LNCAP (cell line): ENCODE measurements at regions not wholly inside any gene's neighbourhood (a gene's known extent, or its start where the extent isn't known, plus 50 kb on each side); places are given as distances from the start of the nearest gene placed in this dataset.

Source experiments
- TF ChIP-seq, protein P1 (sequence below): fragments of 450-650 bp; IDR thresholded peaks from 2 replicates; pipeline ENCODE4 v1.5.1; 2017; ENCODE audit warnings: mild to moderate bottlenecking

DNA sequence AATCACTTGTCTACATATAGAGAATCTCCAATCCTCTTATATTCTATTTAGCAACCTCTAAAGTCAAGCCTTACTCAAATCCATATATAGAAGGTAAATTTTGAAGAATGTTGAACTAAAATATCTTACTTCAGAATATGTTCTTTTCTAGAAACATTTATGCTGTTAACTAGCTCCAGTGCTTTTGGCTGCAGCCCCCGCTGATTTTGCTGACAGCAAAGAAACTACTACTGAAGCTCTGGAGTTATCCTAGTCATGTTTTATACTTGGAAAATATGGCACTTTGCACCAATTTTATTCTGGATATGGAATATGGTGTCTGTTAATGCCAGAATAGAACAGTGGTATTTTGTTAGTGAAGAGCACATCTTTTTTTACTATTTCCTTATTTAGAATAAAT lies 212.4 kb upstream of the FSIP2 start:
- TF ChIP-seq, protein P1, sequence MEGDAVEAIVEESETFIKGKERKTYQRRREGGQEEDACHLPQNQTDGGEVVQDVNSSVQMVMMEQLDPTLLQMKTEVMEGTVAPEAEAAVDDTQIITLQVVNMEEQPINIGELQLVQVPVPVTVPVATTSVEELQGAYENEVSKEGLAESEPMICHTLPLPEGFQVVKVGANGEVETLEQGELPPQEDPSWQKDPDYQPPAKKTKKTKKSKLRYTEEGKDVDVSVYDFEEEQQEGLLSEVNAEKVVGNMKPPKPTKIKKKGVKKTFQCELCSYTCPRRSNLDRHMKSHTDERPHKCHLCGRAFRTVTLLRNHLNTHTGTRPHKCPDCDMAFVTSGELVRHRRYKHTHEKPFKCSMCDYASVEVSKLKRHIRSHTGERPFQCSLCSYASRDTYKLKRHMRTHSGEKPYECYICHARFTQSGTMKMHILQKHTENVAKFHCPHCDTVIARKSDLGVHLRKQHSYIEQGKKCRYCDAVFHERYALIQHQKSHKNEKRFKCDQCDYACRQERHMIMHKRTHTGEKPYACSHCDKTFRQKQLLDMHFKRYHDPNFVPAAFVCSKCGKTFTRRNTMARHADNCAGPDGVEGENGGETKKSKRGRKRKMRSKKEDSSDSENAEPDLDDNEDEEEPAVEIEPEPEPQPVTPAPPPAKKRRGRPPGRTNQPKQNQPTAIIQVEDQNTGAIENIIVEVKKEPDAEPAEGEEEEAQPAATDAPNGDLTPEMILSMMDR = no peak

DNA sequence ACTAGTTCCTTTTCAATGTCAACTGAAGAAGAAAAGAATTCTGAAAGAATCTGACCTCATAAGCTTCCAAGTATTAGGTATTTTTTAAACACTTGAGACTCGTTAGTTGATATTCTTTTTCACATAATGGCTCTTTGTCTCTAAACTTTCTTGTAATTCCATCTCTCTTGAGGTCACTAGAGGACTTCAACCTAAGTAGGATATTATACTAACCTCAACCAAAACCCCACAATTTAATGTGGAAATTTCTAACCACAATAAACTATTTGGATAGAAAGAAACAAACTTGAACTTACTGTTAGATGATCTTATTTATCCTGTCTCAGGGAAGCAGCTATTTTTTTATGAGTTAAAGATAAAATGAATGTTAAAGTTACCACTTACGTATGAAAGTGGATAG lies 206.9 kb upstream of the FSIP2 start:
- TF ChIP-seq, protein P1 = no peak

DNA sequence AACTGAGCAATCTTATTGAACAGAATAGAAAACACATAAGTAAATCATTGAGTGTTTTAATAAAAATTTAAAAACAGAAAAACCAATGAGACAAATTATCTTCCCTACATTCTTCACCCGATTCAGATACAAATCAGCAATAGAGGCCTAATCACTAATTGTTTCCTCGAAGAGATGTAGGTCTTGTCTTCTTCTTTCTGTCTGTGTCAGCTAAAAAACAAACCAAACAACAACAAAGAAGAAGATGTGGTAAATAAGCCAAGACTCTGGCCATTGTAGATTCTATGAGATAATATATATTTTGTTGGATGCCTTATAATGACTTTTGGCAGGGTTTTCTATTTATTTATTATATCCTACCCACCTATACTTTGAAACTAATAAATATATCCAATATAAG lies 200.9 kb upstream of the FSIP2 start:
- TF ChIP-seq, protein P1 = no peak

DNA sequence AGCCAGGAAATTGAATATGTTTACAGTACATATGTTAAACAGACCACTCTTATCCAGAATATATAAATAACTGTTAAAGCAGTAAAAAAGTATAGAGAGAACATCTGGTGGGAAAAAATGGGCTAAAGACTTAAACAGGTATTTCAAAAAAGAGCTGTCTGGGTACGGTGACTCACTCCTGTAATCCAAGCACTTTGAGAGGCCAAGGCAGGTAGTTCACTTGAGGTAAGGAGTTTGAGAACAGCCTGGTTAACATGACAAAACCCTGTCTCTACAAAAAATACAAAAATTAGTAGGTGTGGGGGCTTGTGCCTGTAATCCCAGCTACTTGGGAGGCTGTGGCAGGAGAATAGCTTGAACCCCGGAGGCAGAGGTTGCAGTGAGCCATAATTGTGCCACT lies 171.4 kb upstream of the FSIP2 start:
- TF ChIP-seq, protein P1 = no peak

DNA sequence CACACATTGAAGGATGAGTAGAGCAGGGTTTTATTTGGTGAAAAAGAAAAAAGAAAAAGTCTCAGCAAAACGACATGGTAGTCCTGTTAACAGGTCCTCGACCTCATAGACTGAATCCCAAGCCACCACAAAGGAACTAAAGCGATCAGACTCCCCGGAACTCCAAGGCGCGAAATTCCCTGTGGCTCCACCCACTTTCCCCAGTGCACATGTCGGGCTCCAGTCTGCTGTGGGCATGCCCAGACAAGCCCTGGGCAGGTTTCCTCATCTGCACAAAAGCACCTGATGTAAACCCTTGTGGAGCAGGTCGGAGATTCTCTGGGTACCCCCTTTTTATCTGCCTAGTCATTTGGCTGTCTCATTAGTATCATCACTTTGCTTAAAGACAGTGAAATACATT lies 170.7 kb upstream of the FSIP2 start:
- TF ChIP-seq, protein P1 = no peak

DNA sequence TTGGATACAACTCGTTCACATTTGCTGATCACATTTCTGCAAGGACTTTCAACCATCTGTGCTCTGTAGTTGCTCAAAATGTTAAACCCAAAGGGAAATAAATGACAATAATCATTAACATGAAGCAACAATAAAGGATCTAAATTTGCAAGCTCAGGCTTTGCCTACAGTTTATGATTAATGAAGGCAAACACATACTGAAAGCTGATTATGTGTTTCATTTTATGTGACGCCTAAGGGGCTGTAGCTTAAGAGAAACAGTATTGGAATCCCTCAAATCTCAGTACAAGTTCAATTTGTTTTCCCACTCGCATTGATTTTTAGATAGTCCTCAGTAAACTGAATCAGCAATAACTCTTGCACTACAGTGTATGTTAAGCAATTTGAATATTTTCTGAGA lies 160.3 kb upstream of the FSIP2 start:
- TF ChIP-seq, protein P1 = no peak

DNA sequence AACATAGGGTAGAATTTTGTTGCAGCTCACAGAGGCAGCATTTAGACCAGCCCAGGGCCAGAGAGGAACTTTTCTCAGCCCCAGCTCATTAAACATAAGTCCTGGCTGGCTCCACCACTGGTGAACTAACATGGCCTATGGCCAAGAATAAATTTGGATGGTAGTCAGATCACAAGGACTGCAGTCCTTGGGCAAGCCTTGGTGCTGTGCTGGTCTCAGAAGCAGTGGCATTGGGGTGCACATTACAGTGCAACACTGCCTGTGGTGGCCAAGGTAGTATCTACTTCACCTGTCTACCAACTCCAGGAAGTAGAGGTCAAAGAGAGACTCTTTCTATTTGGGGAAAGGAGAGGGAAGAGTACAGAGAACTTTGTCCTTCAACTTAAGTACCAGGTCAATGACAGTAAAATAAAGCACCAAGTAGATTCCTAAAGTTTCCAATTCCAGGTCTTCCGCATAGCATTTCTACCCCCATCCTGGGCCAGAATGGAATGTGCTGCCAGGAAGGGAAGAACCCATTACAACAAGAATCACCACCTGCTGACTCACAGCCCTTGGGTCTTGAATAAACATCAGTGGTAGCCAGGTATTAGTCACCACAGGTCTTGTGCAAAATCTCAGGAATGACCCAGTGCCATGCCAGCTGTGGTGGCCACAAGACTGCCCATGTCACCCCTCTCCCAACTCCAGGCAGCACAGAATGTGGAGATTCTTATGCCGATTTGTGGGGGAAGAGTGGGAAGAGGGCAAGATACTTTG lies 155.4 kb upstream of the FSIP2 start:
- TF ChIP-seq, protein P1 = no peak

DNA sequence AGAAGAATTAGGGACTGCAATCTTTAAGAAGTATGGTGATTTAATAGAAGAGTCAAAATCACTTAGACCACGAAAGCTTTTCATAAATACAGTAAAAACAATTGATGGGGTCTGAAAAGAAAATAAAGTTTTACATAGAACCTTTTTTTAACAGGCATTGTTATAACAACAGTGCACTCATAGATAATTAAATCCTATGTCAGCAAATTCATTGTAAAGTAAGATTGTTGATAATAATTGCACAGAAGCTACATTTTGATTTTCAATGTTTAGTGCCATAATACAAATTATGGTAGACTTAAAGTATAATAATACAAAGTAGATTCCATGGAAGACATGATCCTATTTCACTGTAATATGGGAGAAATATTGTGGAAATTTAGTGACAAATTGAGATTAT lies 130.7 kb upstream of the FSIP2 start:
- TF ChIP-seq, protein P1 = no peak
